ENCODE measurements at regions not wholly inside any gene's neighbourhood (a gene's known extent, or its start where the extent isn't known, plus 50 kb on each side); places are given as distances from the start of the nearest gene placed in this dataset.

GRCh38 chr4:19927381-19927780, 324.3 kb upstream of the SLIT2 start:
- in situ Hi-C loops (cut with MboI; ENCODE audit: low sequenced_read_pairs): no loop called here

- in situ Hi-C loops (cut with MboI; ENCODE audit: low sequenced_read_pairs): no loop called here
Observed at GRCh38 chr4:19925516-19925915, 326.2 kb upstream of the SLIT2 start.

- in situ Hi-C loops (cut with MboI; ENCODE audit: low sequenced_read_pairs): no loop called here
Observed at GRCh38 chr4:19924761-19925160, 326.9 kb upstream of the SLIT2 start.

- in situ Hi-C loops (cut with MboI; ENCODE audit: low sequenced_read_pairs): no loop called here
Observed at GRCh38 chr4:19915276-19915675, 336.4 kb upstream of the SLIT2 start.

GRCh38 chr4:19913650-19914049, 338.1 kb upstream of the SLIT2 start:
- in situ Hi-C loops (cut with MboI; ENCODE audit: low sequenced_read_pairs): no loop called here

GRCh38 chr4:19910861-19911525, 340.7 kb upstream of the SLIT2 start:
- in situ Hi-C loops (cut with MboI; ENCODE audit: low sequenced_read_pairs): no loop called here

- in situ Hi-C loops (cut with MboI; ENCODE audit: low sequenced_read_pairs): no loop called here
Observed at GRCh38 chr4:19905024-19905423, 346.7 kb upstream of the SLIT2 start.

- in situ Hi-C loops (cut with MboI; ENCODE audit: low sequenced_read_pairs): no loop called here
Observed at GRCh38 chr4:19888587-19888986, 363.1 kb upstream of the SLIT2 start.

GRCh38 chr4:19883841-19884240, 367.9 kb upstream of the SLIT2 start:
- in situ Hi-C loops (cut with MboI; ENCODE audit: low sequenced_read_pairs): no loop called here

GRCh38 chr4:19880206-19880605, 371.5 kb upstream of the SLIT2 start:
- in situ Hi-C loops (cut with MboI; ENCODE audit: low sequenced_read_pairs): no loop called here

GRCh38 chr4:19879330-19879729, 372.4 kb upstream of the SLIT2 start:
- in situ Hi-C loops (cut with MboI; ENCODE audit: low sequenced_read_pairs): no loop called here

- in situ Hi-C loops (cut with MboI; ENCODE audit: low sequenced_read_pairs): no loop called here
Observed at GRCh38 chr4:19857991-19858390, 393.7 kb upstream of the SLIT2 start.

GRCh38 chr4:19857380-19857779, 394.3 kb upstream of the SLIT2 start:
- in situ Hi-C loops (cut with MboI; ENCODE audit: low sequenced_read_pairs): no loop called here

- in situ Hi-C loops (cut with MboI; ENCODE audit: low sequenced_read_pairs): no loop called here
Observed at GRCh38 chr4:19850909-19851308, 400.8 kb upstream of the SLIT2 start.

- in situ Hi-C loops (cut with MboI; ENCODE audit: low sequenced_read_pairs): no loop called here
Observed at GRCh38 chr4:19844446-19844845, 407.3 kb upstream of the SLIT2 start.

GRCh38 chr4:19842471-19842870, 409.2 kb upstream of the SLIT2 start:
- in situ Hi-C loops (cut with MboI; ENCODE audit: low sequenced_read_pairs): no loop called here

- in situ Hi-C loops (cut with MboI; ENCODE audit: low sequenced_read_pairs): no loop called here
Observed at GRCh38 chr4:19838858-19839257, 412.8 kb upstream of the SLIT2 start.

- in situ Hi-C loops (cut with MboI; ENCODE audit: low sequenced_read_pairs): no loop called here
Observed at GRCh38 chr4:19835429-19835828, 416.3 kb upstream of the SLIT2 start.

GRCh38 chr4:19832411-19832810, 419.3 kb upstream of the SLIT2 start:
- in situ Hi-C loops (cut with MboI; ENCODE audit: low sequenced_read_pairs): no loop called here

GRCh38 chr4:19831644-19832285, 419.9 kb upstream of the SLIT2 start:
- in situ Hi-C loops (cut with MboI; ENCODE audit: low sequenced_read_pairs): no loop called here

- in situ Hi-C loops (cut with MboI; ENCODE audit: low sequenced_read_pairs): no loop called here
Observed at GRCh38 chr4:19829101-19829500, 422.6 kb upstream of the SLIT2 start.

GRCh38 chr4:19823781-19824180, 427.9 kb upstream of the SLIT2 start:
- in situ Hi-C loops (cut with MboI; ENCODE audit: low sequenced_read_pairs): no loop called here

- in situ Hi-C loops (cut with MboI; ENCODE audit: low sequenced_read_pairs): no loop called here
Observed at GRCh38 chr4:19819737-19820136, 432.0 kb upstream of the SLIT2 start.

Measured in HL-60/S4 (cell line).